ENCODE measurements at regions not wholly inside any gene's neighbourhood (a gene's known extent, or its start where the extent isn't known, plus 50 kb on each side); places are given as distances from the start of the nearest gene placed in this dataset.

- ChIA-PET POLR2A (no interaction called here), CTCF (interaction anchor here (0.7 kb wide), 1 partner anchor 1845 kb away, joined by 3 read pairs; no protein-coding TSS in a partner anchor)
- Histone ChIP-seq H3K4me1 (ENCODE audit: control insufficient read depth, insufficient read depth, low read length) (no peaks in the 10 kb centered on the region), H3K36me3 (ENCODE audit: control insufficient read depth in 2 of 2, insufficient read depth in 1 of 2, low read length in 2 of 2) (no peaks in the 10 kb centered on the region), H3K27ac (ENCODE audit: extremely low read depth, low read depth, low read length) (no peak overlapping the region), H3K4me3 (ENCODE audit: low read depth, low read length) (no peak overlapping the region), H3K9me3 (ENCODE audit: control insufficient read depth, insufficient read depth, low read depth, low read length) (no peaks in the 10 kb centered on the region)
- no peak for TF ChIP-seq ZEB2 (tag by site-specific recombination; IDR thresholded peaks at IDR 0.05)
- TF ChIP-seq ZNF280D (tag by site-specific recombination; IDR thresholded peaks at IDR 0.05), result no peak
- TF ChIP-seq KLF8 (tag by site-specific recombination; IDR thresholded peaks at IDR 0.05), result no peak
Observed at GRCh38 chr16:55388131-55388862, 64.3 kb downstream of the IRX6 start.

GRCh38 chr16:55389426-55390073 is 65.5 kb downstream of the IRX6 start:
- H3K4me1 ChIP-seq (ENCODE audit: control insufficient read depth, insufficient read depth, low read length), result no peaks in the 10 kb centered on the region
- H3K36me3 ChIP-seq (ENCODE audit: control insufficient read depth in 2 of 2, insufficient read depth in 1 of 2, low read length in 2 of 2), result no peaks in the 10 kb centered on the region
- H3K9me3 ChIP-seq (ENCODE audit: control insufficient read depth, insufficient read depth, low read depth, low read length), result no peaks in the 10 kb centered on the region
- H3K27ac ChIP-seq (ENCODE audit: extremely low read depth, low read depth, low read length), result no peak overlapping the region
- TF ChIP-seq ZNF830 (tag by site-specific recombination; IDR thresholded peaks at IDR 0.05; ENCODE audit: low read depth) (no peak), ZBTB20 (tag by site-specific recombination; IDR thresholded peaks at IDR 0.05) (no peak), PRDM1 (tag by site-specific recombination; IDR thresholded peaks at IDR 0.05) (no peak), ZNF146 (tag by site-specific recombination; IDR thresholded peaks at IDR 0.05) (no peak), SALL2 (tag by site-specific recombination; IDR thresholded peaks at IDR 0.05; ENCODE audit: borderline replicate concordance) (no peak), ZNF510 (tag by site-specific recombination; IDR thresholded peaks at IDR 0.05; ENCODE audit: insufficient replicate concordance) (no peak), ZNF18 (tag by site-specific recombination; IDR thresholded peaks at IDR 0.05) (no peak), BCL11A (tag by site-specific recombination; IDR thresholded peaks at IDR 0.05; ENCODE audit: low read depth) (no peak), ZNF19 (tag by site-specific recombination; IDR thresholded peaks at IDR 0.05; ENCODE audit: low read depth) (no peak), GFI1B (tag by site-specific recombination; IDR thresholded peaks at IDR 0.05) (no peak), SETDB1 (IDR thresholded peaks at IDR 0.05; ENCODE audit: insufficient read length, low read length) (no peak), ZFP69B (tag by site-specific recombination; IDR thresholded peaks at IDR 0.05) (no peak), ZNF768 (tag by site-specific recombination; IDR thresholded peaks at IDR 0.05) (no peak), ZNF335 (tag by site-specific recombination; conservative IDR thresholded peaks at IDR 0.05) (no peak), BCL6B (tag by site-specific recombination; IDR thresholded peaks at IDR 0.05) (no peak), ZNF221 (tag by site-specific recombination; IDR thresholded peaks at IDR 0.05; ENCODE audit: borderline replicate concordance) (no peak)
- ChIA-PET CTCF (no interaction called here), POLR2A (no interaction called here)
- H3K4me3 ChIP-seq (ENCODE audit: low read depth, low read length), result no peak overlapping the region
